22Rv1 (cell line): ENCODE measurements at regions not wholly inside any gene's neighbourhood (a gene's known extent, or its start where the extent isn't known, plus 50 kb on each side); places are given as distances from the start of the nearest gene placed in this dataset.

Experiments
- H3K27ac ChIP-seq: fragments of 450-650 bp; 2 replicates; pipeline ENCODE4 v1.5.1; 2017
- CTCF ChIP-seq: fragments of 450-650 bp; IDR thresholded peaks from 2 replicates; pipeline ENCODE4 v1.5.1; 2017; ENCODE audit warnings: mild to moderate bottlenecking
- ZFX ChIP-seq: fragments of 450-650 bp; IDR thresholded peaks from 2 replicates; pipeline ENCODE4 v1.6.1; 2017; ENCODE audit warnings: antibody characterized with exemption, borderline replicate concordance

DNA sequence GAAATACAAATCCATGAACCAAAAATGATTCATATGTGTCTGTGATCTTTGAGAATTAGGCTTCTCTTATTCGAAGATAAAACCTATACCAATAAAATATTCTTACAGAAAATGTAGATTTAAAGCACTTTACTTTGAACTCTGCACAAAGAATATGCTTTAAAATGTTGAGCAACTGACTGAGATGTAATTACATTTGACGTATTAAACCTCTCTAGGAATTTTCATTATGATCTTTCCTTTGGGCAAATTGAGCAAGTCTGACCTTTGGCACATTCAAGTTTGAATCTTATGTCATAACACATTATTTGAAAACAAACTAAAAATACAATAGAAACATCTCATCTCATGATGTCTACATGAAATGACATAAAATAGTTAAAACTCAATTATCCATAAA is 69.2 kb upstream of the AHR start:
- no peak overlapping the region for H3K27ac ChIP-seq
- TF ChIP-seq CTCF (no peak), ZFX (no peak)

DNA sequence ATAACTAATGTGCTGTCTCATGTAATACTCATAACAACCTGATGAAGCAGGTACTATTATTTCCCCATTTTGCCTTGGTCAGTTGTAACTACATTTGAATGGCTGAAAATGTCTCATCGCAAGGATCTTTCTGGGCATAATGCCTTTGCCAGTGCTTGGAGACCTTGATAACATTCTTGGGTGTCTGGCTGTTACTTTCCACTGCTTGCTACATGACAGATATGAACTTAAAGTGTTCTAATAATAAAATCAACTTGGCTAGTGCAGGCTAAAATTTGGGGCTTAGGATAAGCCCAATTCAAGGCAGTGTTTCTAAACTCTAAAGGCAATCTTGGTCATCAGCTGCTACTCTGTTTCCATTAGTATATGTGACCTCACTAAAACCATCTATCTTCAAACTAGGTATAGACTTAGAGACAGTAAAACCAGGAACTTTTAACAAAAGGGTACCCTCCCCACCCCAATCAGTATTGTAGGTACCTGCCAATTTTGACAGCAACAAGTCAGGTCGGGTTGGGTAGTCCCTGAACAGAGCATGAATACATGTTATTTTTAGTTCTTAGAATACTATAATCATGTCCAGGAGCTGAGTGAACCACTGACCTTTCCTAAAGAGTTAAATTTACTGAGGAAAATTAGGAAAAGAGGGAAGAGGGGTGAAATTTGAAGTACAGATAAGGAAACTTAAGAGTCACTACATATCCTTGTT is 68.2 kb upstream of the AHR start:
- H3K27ac ChIP-seq = no peak overlapping the region
- TF ChIP-seq CTCF (no peak), ZFX (no peak)

GRCh38 chr7:17233603-17234002 is 64.8 kb upstream of the AHR start:
- TF ChIP-seq ZFX = no peak
- H3K27ac ChIP-seq = no peak overlapping the region

DNA sequence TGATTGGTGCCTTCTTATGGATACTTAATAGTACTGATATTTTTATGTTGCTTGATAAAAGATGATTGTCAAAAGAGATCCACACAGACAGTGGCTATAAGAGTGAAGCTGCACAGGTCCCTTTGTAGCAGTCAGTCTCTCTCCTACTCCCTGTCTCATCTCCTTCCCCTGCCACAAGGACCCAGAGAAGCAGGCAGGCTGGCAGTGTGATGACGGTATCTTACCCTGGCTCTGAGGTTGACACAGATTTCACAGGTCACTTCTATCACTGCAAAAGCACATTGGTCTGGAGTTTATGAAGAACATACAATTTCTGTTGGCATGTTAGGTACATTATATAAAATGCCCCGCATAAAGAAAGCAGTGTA is 64.4 kb upstream of the AHR start:
- H3K27ac ChIP-seq = no peak overlapping the region
- TF ChIP-seq CTCF (no peak), ZFX (no peak)

DNA sequence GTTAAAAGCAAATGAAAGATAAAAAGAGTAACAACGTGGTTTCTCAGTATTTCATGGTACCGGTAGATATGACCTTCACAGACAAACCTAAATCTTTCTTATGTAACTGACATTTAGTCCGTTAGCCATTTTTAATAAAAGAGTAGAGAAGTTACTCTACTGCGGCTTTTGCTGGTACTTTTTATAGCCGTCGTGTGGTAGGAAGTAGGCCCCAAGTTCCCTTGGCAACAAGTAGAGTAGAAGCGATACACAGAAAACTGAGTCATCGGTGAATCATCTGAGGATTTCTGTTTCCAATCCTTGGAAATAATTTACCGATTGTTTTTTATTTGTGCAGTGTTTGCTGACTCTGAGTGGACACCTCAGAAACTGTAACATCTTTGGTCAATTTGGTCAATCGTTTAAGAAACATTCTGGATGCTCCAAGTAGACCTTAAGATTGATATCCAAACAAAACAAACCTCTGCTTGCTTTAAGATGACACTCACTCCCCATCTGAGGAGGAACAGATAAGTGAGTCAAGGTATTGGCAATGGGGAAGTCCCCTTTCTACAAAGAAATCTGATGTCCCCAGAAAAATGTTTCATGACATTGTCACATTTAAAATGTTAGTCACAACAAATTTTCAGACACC is 63.9 kb upstream of the AHR start:
- no peak for TF ChIP-seq ZFX
- no peak for TF ChIP-seq CTCF
- H3K27ac ChIP-seq = no peak overlapping the region

DNA sequence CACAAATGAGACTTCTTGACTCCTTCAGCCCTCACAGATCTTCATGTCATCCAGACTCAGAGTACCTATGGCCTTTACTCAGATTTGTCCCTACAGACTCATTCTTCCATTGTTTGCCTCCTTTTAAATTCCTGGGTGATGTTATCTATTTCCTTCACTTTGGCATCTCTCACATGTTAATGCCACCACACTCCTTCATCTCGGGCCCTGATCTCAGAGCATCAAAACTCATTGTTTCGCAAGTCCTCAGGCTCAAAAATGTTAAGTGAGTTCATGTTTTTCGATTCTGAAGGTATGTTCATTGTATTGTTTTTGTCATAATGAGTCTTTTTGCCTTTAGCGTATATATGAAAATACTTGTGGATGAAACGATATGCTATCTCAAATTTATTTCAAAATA is 62.3 kb upstream of the AHR start:
- TF ChIP-seq ZFX (no peak), CTCF (no peak)
- H3K27ac ChIP-seq = no peak overlapping the region

DNA sequence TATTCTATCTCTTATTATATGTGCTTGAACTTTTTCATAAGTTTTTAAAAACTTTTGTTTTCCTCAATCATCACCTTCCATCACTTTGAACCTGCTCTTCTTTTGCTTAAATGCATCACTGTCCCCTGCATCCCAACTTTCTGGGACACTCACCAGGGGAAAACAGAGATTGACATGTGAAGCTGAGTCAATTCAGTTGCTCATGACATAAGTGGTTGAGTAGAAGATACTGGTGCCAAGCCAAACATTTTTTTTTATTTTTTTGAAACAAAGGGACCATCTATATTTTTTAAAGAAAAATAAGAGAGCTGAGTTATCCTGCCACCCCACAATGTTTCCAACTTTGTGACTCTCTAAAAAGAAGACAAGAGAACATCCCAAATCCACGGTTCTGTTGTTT is 61.8 kb upstream of the AHR start:
- H3K27ac ChIP-seq = no peak overlapping the region
- no peak for TF ChIP-seq ZFX
- TF ChIP-seq CTCF = no peak
